ENCODE measurements at regions not wholly inside any gene's neighbourhood (a gene's known extent, or its start where the extent isn't known, plus 50 kb on each side); places are given as distances from the start of the nearest gene placed in this dataset.

DNA sequence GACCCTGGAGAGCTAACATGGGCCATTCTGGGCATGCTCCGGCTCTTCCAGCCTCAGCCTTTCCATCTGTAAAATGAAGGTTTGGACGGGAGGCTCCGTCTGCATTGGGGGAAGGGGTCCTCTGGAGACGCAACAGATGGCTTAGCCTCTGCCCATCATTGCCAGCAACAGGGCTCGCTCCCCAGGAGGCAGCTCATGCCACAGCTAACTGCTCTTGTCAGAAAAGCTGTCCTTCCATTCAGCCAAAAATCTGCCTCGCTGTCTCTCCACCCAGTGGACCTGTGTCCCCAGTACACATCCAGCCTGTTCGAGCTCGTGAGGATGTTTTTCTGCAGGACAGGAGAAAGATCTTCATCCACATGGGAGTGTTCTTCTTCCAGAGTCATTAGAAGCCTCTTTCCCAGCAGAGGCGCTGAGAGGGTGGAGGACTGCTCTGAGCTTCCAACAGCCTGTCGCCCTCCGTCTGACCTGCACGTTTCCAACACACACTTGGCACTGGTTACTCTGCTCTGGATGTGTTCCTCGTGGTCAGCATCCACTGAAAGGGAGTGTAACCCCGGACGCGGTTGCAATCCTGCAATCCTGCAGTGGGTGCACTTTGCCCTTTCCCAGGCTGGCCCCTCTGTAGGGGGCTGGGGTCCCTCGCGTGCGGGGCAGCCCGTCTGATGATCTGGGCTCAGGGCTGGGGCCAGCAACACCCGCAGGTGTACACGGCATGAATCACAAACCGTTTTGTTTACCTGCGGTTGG is 1340.9 kb downstream of the TBC1D22A start:
- intact Hi-C loops (cut with DNase I), result no loop called here
- DNase-seq (no peak), ATAC-seq (ENCODE audit: poor library complexity) (no peak)

GRCh38 chr22:48102581-48102980 is 1340.1 kb downstream of the TBC1D22A start:
- intact Hi-C loops (cut with DNase I), result no loop called here
- DNase-seq (no peak), ATAC-seq (ENCODE audit: poor library complexity) (no peak)

- no peak for ATAC-seq (ENCODE audit: poor library complexity)
- intact Hi-C loops (cut with DNase I), result no loop called here
- DNase-seq, result no peak
Observed at GRCh38 chr22:48101704-48102103, 1339.3 kb downstream of the TBC1D22A start.

DNA sequence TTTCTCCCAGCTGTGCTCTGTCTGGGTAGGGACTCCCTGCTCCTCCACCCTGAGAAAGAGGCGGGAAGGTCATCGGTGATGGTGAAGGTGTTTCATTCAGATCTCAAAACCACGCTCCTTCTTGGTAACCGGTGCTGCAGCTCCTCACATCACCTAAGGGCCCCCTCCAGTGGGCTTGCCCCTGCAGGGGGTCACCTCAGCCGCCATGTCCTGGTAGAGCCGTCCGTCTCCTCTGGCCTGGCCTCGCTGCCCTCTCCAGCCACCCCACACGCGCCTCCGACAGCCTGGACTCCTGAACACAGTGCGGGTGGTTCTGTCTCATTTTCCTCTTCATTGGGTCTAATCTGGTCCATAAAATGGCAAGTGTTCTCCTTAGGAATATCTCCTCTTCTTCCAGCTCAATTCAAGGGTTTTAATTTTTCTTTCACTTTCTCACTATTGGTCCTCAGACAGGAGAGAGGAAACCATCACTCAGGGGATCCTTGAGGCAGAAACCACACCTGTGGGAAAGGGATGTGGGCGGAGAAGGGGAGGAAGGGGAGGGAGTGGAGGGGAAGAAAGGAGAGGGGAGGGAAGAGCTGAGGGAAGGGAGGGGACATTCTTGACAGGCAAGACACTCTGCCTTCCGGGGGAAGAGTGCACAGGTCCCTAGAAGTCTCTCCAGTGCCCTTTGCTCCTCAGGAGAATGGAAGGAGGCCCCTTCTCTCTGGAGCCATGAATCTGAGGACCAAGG is 1338.4 kb downstream of the TBC1D22A start:
- no peak for ATAC-seq (ENCODE audit: poor library complexity)

GRCh38 chr22:48099671-48100070 is 1337.2 kb downstream of the TBC1D22A start:
- ATAC-seq (ENCODE audit: poor library complexity), result no peak
- DNase-seq, result no peak
- intact Hi-C loops (cut with DNase I), result no loop called here

More for the DNA sequence above, 1338.4 kb downstream of the TBC1D22A start:
- intact Hi-C loops (cut with DNase I), result no loop called here
- DNase-seq, result no peak

- DNase-seq (no peak), ATAC-seq (ENCODE audit: poor library complexity) (no peak)
- intact Hi-C loops (cut with DNase I), result no loop called here
Observed at GRCh38 chr22:48099251-48099650, 1336.8 kb downstream of the TBC1D22A start.

GRCh38 chr22:48098921-48099245 is 1336.4 kb downstream of the TBC1D22A start:
- intact Hi-C loops (cut with DNase I), result no loop called here
- DNase-seq, result no peak
- ATAC-seq (ENCODE audit: poor library complexity), result no peak

DNA sequence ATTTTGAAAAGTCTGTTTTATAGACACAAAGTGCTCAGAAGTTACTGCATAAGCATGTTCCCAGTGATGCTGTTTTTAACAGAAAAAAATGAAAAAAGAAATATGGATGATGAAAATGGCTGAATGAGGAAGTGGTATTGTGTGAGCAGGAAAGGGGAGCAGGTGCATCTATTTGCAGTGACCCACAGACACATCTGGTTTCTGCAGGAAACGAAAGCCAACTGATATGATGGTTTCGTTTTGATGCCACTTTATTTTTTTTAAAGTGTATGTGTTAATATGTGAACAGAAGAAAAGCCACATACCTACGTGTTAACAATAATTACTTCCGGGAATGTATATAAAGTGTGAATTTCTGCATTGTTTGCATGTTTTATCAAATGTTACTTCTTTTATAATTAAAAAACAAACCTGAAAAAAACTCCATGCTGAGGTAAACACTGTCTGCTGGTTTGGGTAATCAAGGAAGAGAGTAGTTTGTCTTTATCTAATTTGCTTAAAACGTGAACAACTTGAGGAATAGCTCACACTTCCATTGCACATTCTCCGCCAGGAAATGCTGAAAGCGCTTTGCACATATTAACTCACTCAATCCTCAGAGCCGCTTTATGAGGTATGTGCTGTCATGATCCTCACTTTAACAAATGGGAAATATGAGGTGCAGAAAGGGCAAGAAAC is 1335.9 kb downstream of the TBC1D22A start:
- DNase-seq, result no peak
- no peak for ATAC-seq (ENCODE audit: poor library complexity)
- intact Hi-C loops (cut with DNase I), result no loop called here

DNA sequence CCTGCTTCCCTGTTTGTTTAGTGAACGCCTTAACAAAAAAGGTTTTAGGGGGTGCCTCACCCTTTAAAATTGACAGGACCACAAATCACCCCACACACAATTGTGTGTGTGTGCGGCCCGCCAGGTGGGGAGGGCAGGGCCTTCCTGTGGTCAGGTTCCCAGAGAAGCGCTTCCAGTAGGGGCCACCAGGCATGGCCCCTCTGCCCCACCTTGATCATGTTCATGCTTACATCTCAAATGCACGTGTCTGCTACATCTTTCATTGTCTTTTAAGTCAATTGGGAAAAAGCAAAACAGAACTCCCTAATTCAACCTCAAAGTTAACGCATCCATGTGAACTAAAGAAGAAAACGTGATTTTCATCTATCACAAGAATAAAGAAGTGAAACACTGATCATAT is 1335.3 kb downstream of the TBC1D22A start:
- intact Hi-C loops (cut with DNase I), result no loop called here
- ATAC-seq (ENCODE audit: poor library complexity), result no peak

DNA sequence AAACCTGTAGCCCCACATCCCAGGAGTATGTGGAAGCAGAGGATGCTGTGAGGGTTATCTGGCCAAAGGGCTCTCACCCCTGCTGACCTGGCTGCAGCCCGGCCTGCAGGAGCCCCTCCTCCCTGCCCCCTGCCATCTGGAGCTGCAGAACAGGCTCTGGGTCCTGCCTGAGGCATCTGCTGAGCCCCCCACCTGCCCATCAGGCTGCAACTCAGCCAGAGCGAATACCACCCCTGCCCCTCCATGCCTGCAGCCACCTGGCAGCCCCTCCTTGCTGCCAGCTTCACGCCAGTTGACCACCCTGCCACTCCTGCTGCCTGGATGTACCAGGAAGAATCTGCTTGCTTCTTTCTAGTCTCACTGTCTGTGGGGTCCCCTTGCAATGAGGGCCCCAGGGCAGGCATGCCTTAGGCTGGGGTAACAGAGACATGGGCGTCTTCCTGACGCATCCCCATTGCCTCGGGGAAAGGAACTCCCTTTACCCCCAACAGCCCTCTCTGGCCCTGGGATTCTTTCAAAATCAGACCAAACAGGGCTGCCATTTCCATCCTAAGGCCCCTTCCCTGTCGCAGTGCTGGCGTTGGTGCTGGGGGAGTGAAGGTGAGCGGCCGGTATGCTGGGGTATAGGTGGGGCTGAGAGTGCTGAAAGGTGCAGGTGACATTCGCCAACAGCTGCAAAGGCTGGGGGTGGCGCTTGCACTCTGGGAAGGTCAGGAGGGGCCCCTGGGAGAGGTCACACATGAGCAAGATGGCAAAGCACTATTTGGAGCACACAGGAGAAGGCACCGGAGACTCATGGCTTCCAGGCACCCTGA is 1334.6 kb downstream of the TBC1D22A start:
- intact Hi-C loops (cut with DNase I), result no loop called here
- DNase-seq, result no peak
- ATAC-seq (ENCODE audit: poor library complexity), result no peak

More for the DNA sequence above, 1335.3 kb downstream of the TBC1D22A start:
- no peak for DNase-seq

GRCh38 chr22:48096411-48096810 is 1334.0 kb downstream of the TBC1D22A start:
- ATAC-seq (ENCODE audit: poor library complexity) (no peak), DNase-seq (no peak)
- intact Hi-C loops (cut with DNase I), result no loop called here

GRCh38 chr22:48093981-48094380 is 1331.5 kb downstream of the TBC1D22A start:
- no peak for DNase-seq
- intact Hi-C loops (cut with DNase I), result no loop called here
- no peak for ATAC-seq (ENCODE audit: poor library complexity)

DNA sequence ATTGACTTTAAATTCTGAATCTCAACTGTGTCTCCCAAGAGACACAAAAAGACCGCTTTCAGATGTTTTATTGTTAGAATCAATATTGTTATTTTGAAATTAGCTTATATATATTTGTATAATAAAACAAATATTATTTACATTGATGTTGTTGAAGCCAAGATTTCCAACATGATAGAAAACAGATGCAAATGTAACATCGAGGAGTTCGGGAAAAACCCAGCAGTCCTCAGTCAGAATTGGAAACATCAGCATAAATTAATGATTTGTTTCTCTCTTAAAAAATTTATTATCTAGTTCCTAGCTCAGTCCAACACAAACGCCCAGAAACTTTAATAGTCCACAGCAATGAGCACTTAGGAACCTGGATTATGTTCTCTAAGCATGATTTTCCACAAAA is 1330.4 kb downstream of the TBC1D22A start:
- DNase-seq (no peak), ATAC-seq (ENCODE audit: poor library complexity) (no peak)
- intact Hi-C loops (cut with DNase I), result no loop called here

- intact Hi-C loops (cut with DNase I), result no loop called here
- DNase-seq, result no peak
Observed at GRCh38 chr22:48091656-48092223, 1329.3 kb downstream of the TBC1D22A start.

GRCh38 chr22:48091060-48091650 is 1328.7 kb downstream of the TBC1D22A start:
- DNase-seq (no peak), ATAC-seq (ENCODE audit: poor library complexity) (no peak)
- intact Hi-C loops (cut with DNase I), result no loop called here

More at GRCh38 chr22:48091656-48092223, 1329.3 kb downstream of the TBC1D22A start:
- no peak for ATAC-seq (ENCODE audit: poor library complexity)

GRCh38 chr22:48090332-48090672 is 1327.9 kb downstream of the TBC1D22A start:
- ATAC-seq (ENCODE audit: poor library complexity) (no peak), DNase-seq (no peak)
- intact Hi-C loops (cut with DNase I), result no loop called here

GRCh38 chr22:48089601-48090331 is 1327.3 kb downstream of the TBC1D22A start:
- DNase-seq (peak; percentile 61), ATAC-seq (ENCODE audit: poor library complexity) (peak; percentile 80)
- intact Hi-C loops (cut with DNase I), result no loop called here
